ENCODE measurements at regions not wholly inside any gene's neighbourhood (a gene's known extent, or its start where the extent isn't known, plus 50 kb on each side); places are given as distances from the start of the nearest gene placed in this dataset.

DNA sequence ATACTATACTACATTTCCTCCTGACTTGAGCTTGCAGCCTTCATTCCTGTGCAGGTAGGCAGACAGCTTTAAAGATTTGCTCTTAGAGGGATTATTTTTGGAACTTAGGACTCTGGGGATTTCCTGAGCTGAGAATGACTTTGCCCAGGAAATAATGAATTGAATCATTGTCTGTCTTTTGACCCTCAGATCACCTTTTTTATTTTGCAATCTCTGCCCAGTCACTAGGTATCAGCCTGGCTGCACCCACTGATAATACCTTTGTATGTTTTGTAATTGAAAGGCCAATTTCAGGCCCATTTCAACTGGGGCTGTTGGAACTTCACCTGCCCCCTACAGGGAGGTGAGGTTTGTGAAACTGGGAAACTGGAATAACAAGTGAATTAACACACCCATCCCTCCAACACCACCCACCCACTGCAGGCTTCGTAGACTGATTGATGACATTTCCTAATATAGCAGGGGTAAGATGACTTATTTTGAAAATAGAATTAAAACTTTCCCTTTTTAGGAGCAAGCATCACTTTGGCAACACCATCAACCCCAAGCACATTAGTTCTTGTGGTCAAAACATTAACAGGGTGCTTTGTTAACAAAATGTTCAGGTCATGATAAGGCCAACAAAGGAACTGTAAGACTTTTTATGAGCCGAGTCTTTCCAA, 157.1 kb upstream of the CENPW start:
- DNase-seq: no peak
- no peaks in the 10 kb centered on the region for H3K4me1 ChIP-seq (ENCODE audit: control insufficient read depth in 5 of 5, insufficient read depth in 5 of 5, low read length in 5 of 5)
- H3K4me3 ChIP-seq: no peak overlapping the region
- no peak overlapping the region for H3K27ac ChIP-seq (ENCODE audit: low read depth in 1 of 2, low read length in 1 of 2)
- H3K27me3 ChIP-seq (ENCODE audit: control insufficient read depth in 3 of 3, insufficient read depth in 3 of 3, low read length in 2 of 3): no peaks in the 10 kb centered on the region
- TF ChIP-seq, protein P1, sequence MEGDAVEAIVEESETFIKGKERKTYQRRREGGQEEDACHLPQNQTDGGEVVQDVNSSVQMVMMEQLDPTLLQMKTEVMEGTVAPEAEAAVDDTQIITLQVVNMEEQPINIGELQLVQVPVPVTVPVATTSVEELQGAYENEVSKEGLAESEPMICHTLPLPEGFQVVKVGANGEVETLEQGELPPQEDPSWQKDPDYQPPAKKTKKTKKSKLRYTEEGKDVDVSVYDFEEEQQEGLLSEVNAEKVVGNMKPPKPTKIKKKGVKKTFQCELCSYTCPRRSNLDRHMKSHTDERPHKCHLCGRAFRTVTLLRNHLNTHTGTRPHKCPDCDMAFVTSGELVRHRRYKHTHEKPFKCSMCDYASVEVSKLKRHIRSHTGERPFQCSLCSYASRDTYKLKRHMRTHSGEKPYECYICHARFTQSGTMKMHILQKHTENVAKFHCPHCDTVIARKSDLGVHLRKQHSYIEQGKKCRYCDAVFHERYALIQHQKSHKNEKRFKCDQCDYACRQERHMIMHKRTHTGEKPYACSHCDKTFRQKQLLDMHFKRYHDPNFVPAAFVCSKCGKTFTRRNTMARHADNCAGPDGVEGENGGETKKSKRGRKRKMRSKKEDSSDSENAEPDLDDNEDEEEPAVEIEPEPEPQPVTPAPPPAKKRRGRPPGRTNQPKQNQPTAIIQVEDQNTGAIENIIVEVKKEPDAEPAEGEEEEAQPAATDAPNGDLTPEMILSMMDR (IDR thresholded peaks at IDR 0.05; ENCODE audit: control extremely low read depth, extremely low read depth): no peak
- no peak for ATAC-seq (ENCODE audit: insufficient read depth, low FRiP score)
- no peaks in the 10 kb centered on the region for H3K36me3 ChIP-seq (ENCODE audit: control insufficient read depth in 4 of 4, insufficient read depth in 4 of 4, low read length in 4 of 4)
- 62 to 80% methylated on average over 2 of the region's 2 CpGs for WGBS, 2 donors
- no peaks in the 10 kb centered on the region for H3K9me3 ChIP-seq (ENCODE audit: control insufficient read depth in 4 of 4, insufficient read depth in 3 of 4, low read length in 3 of 4)
- H3K9ac ChIP-seq (ENCODE audit: insufficient read depth in 1 of 2, low read length in 2 of 2): no peak overlapping the region

DNA sequence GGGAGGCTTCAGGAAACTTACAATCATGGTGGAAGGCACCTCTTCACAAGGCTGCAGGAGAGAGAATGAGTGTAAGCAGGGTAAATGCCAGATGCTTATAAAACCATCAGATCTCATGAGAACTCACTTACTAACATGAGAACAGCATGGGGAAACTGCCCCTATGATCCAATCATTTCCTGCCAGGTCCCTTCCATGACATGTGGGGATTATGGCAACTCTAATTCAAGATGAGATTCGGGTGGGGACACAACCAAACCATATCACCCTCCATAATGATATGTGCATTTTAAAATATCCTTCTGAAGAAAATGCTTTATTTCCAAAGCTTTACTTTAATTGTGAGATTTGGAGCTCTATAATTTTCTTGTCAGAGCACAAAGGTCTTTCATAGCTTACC, 154.1 kb upstream of the CENPW start:
- Histone ChIP-seq H3K27ac (ENCODE audit: low read depth in 1 of 2, low read length in 1 of 2) (no peak overlapping the region), H3K27me3 (ENCODE audit: control insufficient read depth in 3 of 3, insufficient read depth in 3 of 3, low read length in 2 of 3) (no peaks in the 10 kb centered on the region), H3K4me1 (ENCODE audit: control insufficient read depth in 5 of 5, insufficient read depth in 5 of 5, low read length in 5 of 5) (no peaks in the 10 kb centered on the region), H3K9me3 (ENCODE audit: control insufficient read depth in 4 of 4, insufficient read depth in 3 of 4, low read length in 3 of 4) (no peaks in the 10 kb centered on the region), H3K36me3 (ENCODE audit: control insufficient read depth in 4 of 4, insufficient read depth in 4 of 4, low read length in 4 of 4) (no peaks in the 10 kb centered on the region), H3K4me3 (no peak overlapping the region), H3K9ac (ENCODE audit: insufficient read depth in 1 of 2, low read length in 2 of 2) (no peak overlapping the region)
- TF ChIP-seq, protein P1 (IDR thresholded peaks at IDR 0.05; ENCODE audit: control extremely low read depth, extremely low read depth): no peak
- DNase-seq: no peak
- ATAC-seq (ENCODE audit: insufficient read depth, low FRiP score): no peak
- 90 to 95% methylated on average over 1 of the region's 1 CpG for WGBS, 2 donors

DNA sequence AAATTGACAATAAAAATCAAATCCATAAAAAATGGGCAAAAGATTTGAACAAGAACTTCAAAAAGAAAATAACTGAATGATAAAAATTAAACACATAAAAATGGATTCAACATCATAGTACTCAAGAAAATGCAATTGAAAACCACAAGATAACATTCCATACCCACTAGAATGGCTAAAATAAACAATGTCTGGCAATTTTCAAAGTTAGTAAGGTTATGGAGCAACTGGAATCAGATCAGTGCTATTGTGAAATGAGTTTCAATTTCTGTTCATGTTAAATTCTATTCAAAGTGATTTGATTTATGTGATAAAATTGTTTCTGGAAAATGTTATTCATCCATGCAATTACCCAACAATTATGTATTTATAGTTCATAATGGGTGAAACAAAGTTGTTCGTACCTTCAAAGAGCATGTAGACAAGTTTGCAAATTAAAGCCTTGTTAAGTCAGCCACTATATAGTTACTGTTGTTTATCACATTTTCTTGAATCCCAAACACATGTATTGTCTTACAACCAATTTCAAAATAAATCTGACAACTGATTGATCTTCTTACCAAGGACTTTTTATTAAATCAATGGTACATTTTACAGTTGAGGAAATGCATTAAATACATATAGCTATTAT, 151.5 kb upstream of the CENPW start:
- 48 to 57% methylated on average over 1 of the region's 1 CpG for WGBS, 2 donors
- no peak for ATAC-seq (ENCODE audit: insufficient read depth, low FRiP score)
- Histone ChIP-seq H3K36me3 (ENCODE audit: control insufficient read depth in 4 of 4, insufficient read depth in 4 of 4, low read length in 4 of 4) (no peaks in the 10 kb centered on the region), H3K27me3 (ENCODE audit: control insufficient read depth in 3 of 3, insufficient read depth in 3 of 3, low read length in 2 of 3) (no peaks in the 10 kb centered on the region), H3K9me3 (ENCODE audit: control insufficient read depth in 4 of 4, insufficient read depth in 3 of 4, low read length in 3 of 4) (no peaks in the 10 kb centered on the region), H3K9ac (ENCODE audit: insufficient read depth in 1 of 2, low read length in 2 of 2) (no peak overlapping the region), H3K4me3 (no peak overlapping the region), H3K27ac (ENCODE audit: low read depth in 1 of 2, low read length in 1 of 2) (no peak overlapping the region), H3K4me1 (ENCODE audit: control insufficient read depth in 5 of 5, insufficient read depth in 5 of 5, low read length in 5 of 5) (no peaks in the 10 kb centered on the region)
- TF ChIP-seq, protein P1 (IDR thresholded peaks at IDR 0.05; ENCODE audit: control extremely low read depth, extremely low read depth): no peak
- no peak for DNase-seq
